ENCODE measurements at regions not wholly inside any gene's neighbourhood (a gene's known extent, or its start where the extent isn't known, plus 50 kb on each side); places are given as distances from the start of the nearest gene placed in this dataset.
A peak's percentile ranks its signal among the peaks of the same experiment; 100 is the strongest.

DNA sequence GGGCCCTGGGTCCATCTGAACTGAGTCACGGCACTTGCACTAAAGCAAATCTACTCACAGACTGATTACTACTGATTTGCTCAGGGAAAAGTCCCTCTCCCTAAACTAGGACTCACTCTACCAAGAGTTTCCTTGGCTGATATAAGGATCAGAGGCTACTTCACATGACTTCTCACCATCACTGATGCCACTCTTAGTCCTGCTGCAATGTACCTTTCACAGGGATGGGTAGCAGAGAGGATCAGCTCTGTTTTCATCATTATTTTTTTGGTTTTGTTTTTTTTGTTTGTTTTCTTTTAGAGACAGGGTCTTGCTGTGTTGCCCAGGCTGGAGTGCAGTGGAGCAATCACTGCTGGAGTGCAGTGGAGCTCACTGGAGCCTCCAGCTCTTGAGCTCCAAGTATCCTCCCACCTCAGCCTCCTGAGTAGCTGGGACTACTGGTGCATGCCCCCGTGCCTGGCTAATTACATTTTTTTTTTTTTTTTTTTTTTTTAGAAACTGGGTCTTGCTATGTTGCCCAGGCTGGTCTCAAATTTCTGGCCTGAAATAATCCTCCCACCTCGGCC lies 200.6 kb downstream of the JCAD start:
- CTCF ChIA-PET, result interaction anchor here (0.7 to 2.3 kb wide), 13 partner anchors 9 to 344 kb away, joined by 3 to 16 read pairs (median 4); no protein-coding TSS in a partner anchor
- no peaks in the 10 kb centered on the region for H3K36me3 ChIP-seq (ENCODE audit: control insufficient read depth, insufficient read depth, low read length)
- no peak for DNase-seq (ENCODE audit: low read depth)
- TF ChIP-seq, protein P1, sequence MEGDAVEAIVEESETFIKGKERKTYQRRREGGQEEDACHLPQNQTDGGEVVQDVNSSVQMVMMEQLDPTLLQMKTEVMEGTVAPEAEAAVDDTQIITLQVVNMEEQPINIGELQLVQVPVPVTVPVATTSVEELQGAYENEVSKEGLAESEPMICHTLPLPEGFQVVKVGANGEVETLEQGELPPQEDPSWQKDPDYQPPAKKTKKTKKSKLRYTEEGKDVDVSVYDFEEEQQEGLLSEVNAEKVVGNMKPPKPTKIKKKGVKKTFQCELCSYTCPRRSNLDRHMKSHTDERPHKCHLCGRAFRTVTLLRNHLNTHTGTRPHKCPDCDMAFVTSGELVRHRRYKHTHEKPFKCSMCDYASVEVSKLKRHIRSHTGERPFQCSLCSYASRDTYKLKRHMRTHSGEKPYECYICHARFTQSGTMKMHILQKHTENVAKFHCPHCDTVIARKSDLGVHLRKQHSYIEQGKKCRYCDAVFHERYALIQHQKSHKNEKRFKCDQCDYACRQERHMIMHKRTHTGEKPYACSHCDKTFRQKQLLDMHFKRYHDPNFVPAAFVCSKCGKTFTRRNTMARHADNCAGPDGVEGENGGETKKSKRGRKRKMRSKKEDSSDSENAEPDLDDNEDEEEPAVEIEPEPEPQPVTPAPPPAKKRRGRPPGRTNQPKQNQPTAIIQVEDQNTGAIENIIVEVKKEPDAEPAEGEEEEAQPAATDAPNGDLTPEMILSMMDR (IDR thresholded peaks at IDR 0.05; ENCODE audit: insufficient read depth, low read depth, low read length), result no peak
- POLR2A ChIA-PET, result no interaction called here
- peaks cover 21% of the 10 kb centered on the region for H3K27me3 ChIP-seq (ENCODE audit: control insufficient read depth, insufficient read depth, low read length)
- no peak overlapping the region for H3K4me3 ChIP-seq (ENCODE audit: low read depth, low read length)

DNA sequence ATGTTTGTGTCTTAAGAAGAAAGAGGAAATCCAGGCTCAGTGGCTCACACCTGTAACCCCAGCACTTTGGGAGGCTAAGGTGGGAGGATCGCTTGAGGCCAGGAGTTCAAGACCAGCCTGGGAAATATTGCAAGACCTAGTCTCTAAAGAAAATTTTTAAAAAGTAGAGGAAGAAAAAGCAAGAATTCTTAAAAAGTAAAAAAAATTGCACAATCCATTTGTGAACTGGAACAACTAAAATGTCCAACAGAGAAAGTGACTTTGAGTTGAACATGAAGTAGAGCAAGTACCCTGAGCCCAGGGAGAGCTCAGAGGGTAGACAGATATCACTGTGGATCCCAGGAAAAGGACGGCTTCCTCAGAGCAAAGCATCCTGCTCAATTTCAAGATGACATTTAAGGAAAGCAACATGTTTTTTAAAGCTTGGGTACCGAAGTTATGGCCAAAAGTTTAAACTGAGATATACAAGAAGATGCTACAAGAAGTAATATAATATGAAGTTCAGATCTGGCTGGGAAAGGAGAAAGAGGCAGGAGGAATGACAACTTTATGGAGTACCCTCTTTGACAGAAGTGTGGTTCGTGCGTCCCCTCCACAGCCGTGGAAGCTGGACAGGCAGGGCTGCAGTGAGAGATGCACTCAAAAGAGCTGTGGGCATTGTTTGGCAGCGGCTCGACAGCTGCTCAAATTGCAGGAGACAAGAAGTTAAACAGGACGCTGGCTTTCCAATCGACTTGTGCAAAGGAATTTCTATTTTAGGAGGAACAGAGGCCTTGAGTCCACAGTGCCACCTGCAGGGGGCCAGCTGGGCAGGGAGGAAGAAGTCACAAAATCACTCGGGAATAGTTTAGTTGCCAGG lies 201.3 kb downstream of the JCAD start:
- POLR2A ChIA-PET, result interaction anchor here (1.0 kb wide), 1 partner anchor 20 kb away, joined by 3 read pairs; no protein-coding TSS in a partner anchor
- DNase-seq (ENCODE audit: low read depth), result peak; percentile 20
- CTCF ChIA-PET, result interaction anchor here (0.8 to 2.3 kb wide), 15 partner anchors 8 to 343 kb away, joined by 3 to 16 read pairs (median 4); no protein-coding TSS in a partner anchor

GRCh38 chr10:29856295-29856694 lies 203.1 kb downstream of the JCAD start:
- DNase-seq (ENCODE audit: low read depth), result no peak
- ChIA-PET CTCF (no interaction called here), POLR2A (no interaction called here)
- H3K36me3 ChIP-seq (ENCODE audit: control insufficient read depth, insufficient read depth, low read length), result no peaks in the 10 kb centered on the region
- peaks cover 27% of the 10 kb centered on the region for H3K27me3 ChIP-seq (ENCODE audit: control insufficient read depth, insufficient read depth, low read length)
- TF ChIP-seq, protein P1 (IDR thresholded peaks at IDR 0.05; ENCODE audit: insufficient read depth, low read depth, low read length), result no peak
- H3K4me3 ChIP-seq (ENCODE audit: low read depth, low read length), result no peak overlapping the region

More for the DNA sequence above, 201.3 kb downstream of the JCAD start:
- Histone ChIP-seq H3K36me3 (ENCODE audit: control insufficient read depth, insufficient read depth, low read length) (no peaks in the 10 kb centered on the region), H3K4me3 (ENCODE audit: low read depth, low read length) (no peak overlapping the region), H3K27me3 (ENCODE audit: control insufficient read depth, insufficient read depth, low read length) (peaks cover 22% of the 10 kb centered on the region)
- TF ChIP-seq, protein P1 (IDR thresholded peaks at IDR 0.05; ENCODE audit: insufficient read depth, low read depth, low read length), result peak; percentile 85

- DNase-seq (ENCODE audit: low read depth), result no peak
- Histone ChIP-seq H3K36me3 (ENCODE audit: control insufficient read depth, insufficient read depth, low read length) (no peaks in the 10 kb centered on the region), H3K4me3 (ENCODE audit: low read depth, low read length) (no peak overlapping the region), H3K27me3 (ENCODE audit: control insufficient read depth, insufficient read depth, low read length) (peaks cover 12% of the 10 kb centered on the region)
- TF ChIP-seq, protein P1 (IDR thresholded peaks at IDR 0.05; ENCODE audit: insufficient read depth, low read depth, low read length), result no peak
- CTCF ChIA-PET, result no interaction called here
- POLR2A ChIA-PET, result no interaction called here
Observed at GRCh38 chr10:29853913-29854312, 205.5 kb downstream of the JCAD start.

DNA sequence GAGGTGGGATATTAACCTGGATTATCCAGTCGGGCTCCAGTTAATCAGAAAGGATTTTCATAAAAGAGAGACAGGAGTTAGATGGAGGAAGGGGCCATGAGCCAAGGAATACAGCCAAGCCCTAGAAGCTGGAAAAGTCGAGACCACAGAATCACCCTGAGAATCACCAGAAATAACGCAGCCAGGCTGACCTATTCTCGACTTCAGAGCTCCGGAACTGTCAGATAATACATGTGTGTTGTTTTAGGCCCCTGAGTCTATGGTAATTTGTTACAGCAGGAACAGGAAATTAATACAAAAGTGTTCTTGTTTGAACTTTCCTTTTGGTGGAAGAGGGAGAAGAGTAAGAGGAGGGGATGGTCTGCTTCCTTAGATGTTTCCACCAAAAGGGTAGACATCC lies 208.1 kb downstream of the JCAD start:
- H3K36me3 ChIP-seq (ENCODE audit: control insufficient read depth, insufficient read depth, low read length), result no peaks in the 10 kb centered on the region
- H3K4me3 ChIP-seq (ENCODE audit: low read depth, low read length), result no peak overlapping the region
- TF ChIP-seq, protein P1 (IDR thresholded peaks at IDR 0.05; ENCODE audit: insufficient read depth, low read depth, low read length), result no peak
- CTCF ChIA-PET, result no interaction called here
- DNase-seq (ENCODE audit: low read depth), result no peak
- H3K27me3 ChIP-seq (ENCODE audit: control insufficient read depth, insufficient read depth, low read length), result peaks cover 13% of the 10 kb centered on the region
- POLR2A ChIA-PET, result no interaction called here
